ENCODE measurements at regions not wholly inside any gene's neighbourhood (a gene's known extent, or its start where the extent isn't known, plus 50 kb on each side); places are given as distances from the start of the nearest gene placed in this dataset.

DNA sequence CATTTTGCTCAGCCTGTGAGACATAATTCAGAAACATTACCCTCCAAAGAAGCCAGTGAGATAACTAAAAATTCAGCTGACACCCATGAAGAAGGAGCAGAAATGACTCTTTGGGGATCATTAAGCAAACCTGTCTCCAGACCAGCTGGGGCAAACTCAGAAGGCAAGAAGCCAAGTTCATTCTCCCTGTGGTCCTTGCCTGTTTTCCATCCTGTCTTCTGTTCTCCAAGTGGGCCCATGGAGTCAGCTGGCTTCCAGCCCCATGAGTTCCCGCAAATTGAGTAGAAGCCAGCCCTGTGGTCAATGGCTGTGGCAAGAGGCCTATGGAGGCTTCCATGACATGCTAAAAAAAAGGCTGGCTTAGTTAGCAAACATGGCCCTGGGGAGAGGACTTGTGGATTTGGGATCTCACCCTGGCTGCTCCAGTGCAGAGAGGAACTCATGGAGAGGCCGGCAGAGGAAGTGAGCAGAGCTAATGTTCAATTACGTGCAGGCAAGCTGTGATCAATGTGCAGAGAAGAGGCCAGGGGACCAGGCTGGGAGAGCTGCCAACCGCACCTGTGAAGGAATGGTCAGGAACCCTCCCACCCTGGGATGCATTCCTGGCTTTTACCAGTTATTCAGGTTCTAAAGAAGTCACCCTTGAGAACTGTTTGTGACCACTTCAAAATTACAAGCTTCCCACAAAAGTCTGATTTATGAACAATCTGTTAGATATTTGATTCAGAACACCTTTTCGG is 229.1 kb downstream of the TSHZ3 start:
- no peak overlapping the region for H3K18ac ChIP-seq (ENCODE audit: extremely low read depth, low read length)
- CTCF ChIA-PET (ENCODE audit: partially characterized antibody): interaction anchor here (0.9 to 2.0 kb wide), 3 partner anchors 10 to 66 kb away, joined by 3 to 6 read pairs (median 5); no protein-coding TSS in a partner anchor
- H4K8ac ChIP-seq (ENCODE audit: extremely low read depth, insufficient read depth, low read length): no peak overlapping the region
- H3K4ac ChIP-seq (replicated peaks; ENCODE audit: insufficient read length, low read depth, low read length): no peak overlapping the region
- no peaks in the 10 kb centered on the region for H3K27me3 ChIP-seq (replicated peaks in 1 of 4; ENCODE audit: control insufficient read depth in 3 of 4, extremely low read depth in 1 of 4, insufficient read depth in 3 of 4, low read length in 3 of 4)
- FAIRE-seq: no peak
- WGBS, 2 experiments (ENCODE audit: extremely low coverage in 1 of 2, insufficient coverage in 1 of 2, insufficient read length in 1 of 2, insufficient replicate concordance in 2 of 2, low coverage in 1 of 2, low lambda C conversion rate in 2 of 2, missing lambda C conversion rate in 1 of 2): 89% methylated on average over 5 of the region's 5 CpGs; no CpG with 5 or more reads in 1 of the 2 experiments
- no peak overlapping the region for H2BK120ac ChIP-seq (replicated peaks; ENCODE audit: low read depth, low read length)
- no peak overlapping the region for H3K23ac ChIP-seq (ENCODE audit: insufficient read length)
- no peaks in the 10 kb centered on the region for H3K23me2 ChIP-seq (ENCODE audit: low read depth, low read length)
- H3K9ac ChIP-seq (replicated peaks in 1 of 4; ENCODE audit: extremely low read depth in 1 of 4, low read depth in 3 of 4, low read length in 3 of 4): no peak overlapping the region
- H4K5ac ChIP-seq (ENCODE audit: insufficient read length, low read depth, low read length): no peak overlapping the region
- no peak overlapping the region for H3K14ac ChIP-seq (ENCODE audit: insufficient read length)
- H4K20me1 ChIP-seq (replicated peaks in 1 of 2; ENCODE audit: control insufficient read depth in 1 of 2, insufficient read depth in 2 of 2, low read length in 2 of 2): no peaks in the 10 kb centered on the region
- DNase-seq (ENCODE audit: low read depth in 1 of 2, low spot score in 2 of 2): no peak
- H3K4me2 ChIP-seq (ENCODE audit: insufficient read depth in 1 of 2, low read depth in 2 of 2, low read length in 2 of 2): no peak overlapping the region
- H3K79me1 ChIP-seq (ENCODE audit: low read depth, low read length): no peaks in the 10 kb centered on the region
- no peak overlapping the region for H3K4me3 ChIP-seq (ENCODE audit: extremely low read depth in 1 of 4, insufficient read depth in 2 of 4, low read depth in 3 of 4, low read length in 4 of 4)
- no peaks in the 10 kb centered on the region for H3K4me1 ChIP-seq (replicated peaks in 1 of 4; ENCODE audit: control insufficient read depth in 3 of 4, insufficient read depth in 4 of 4, low read length in 3 of 4)
- no peak overlapping the region for H2BK15ac ChIP-seq (ENCODE audit: low read length)
- no peak overlapping the region for H2BK20ac ChIP-seq (ENCODE audit: low read length)
- no peaks in the 10 kb centered on the region for H3K9me3 ChIP-seq (ENCODE audit: insufficient read depth in 2 of 2, low read depth in 1 of 2, low read length in 1 of 2)
- no peaks in the 10 kb centered on the region for H3K79me2 ChIP-seq (ENCODE audit: control insufficient read depth in 1 of 2, insufficient read depth in 2 of 2, low read length in 2 of 2)
- H4K91ac ChIP-seq (replicated peaks; ENCODE audit: insufficient read length, low read length): no peak overlapping the region
- H2AFZ ChIP-seq (ENCODE audit: low read length): no peak overlapping the region
- no peak overlapping the region for H3K27ac ChIP-seq (ENCODE audit: low read depth, low read length)
- H3K36me3 ChIP-seq (ENCODE audit: control insufficient read depth in 2 of 4, insufficient read depth in 4 of 4, low read length in 3 of 4): no peaks in the 10 kb centered on the region
- H2BK12ac ChIP-seq (ENCODE audit: low read depth, low read length): no peak overlapping the region
- no peak overlapping the region for H2AK5ac ChIP-seq (ENCODE audit: low read depth, low read length)
- H3K56ac ChIP-seq (replicated peaks; ENCODE audit: insufficient read length, low read depth, low read length): no peak overlapping the region
- POLR2A ChIA-PET (ENCODE audit: partially characterized antibody): no interaction called here
- H2BK5ac ChIP-seq (ENCODE audit: low read depth, low read length): no peak overlapping the region
- no peak for TF ChIP-seq EP300 (IDR thresholded peaks at IDR 0.05; ENCODE audit: borderline replicate concordance in 1 of 2, low read depth in 2 of 2, low read length in 2 of 2)
- TF ChIP-seq TEAD4 (IDR thresholded peaks at IDR 0.05; ENCODE audit: low read depth, low read length): no peak
- TF ChIP-seq, protein P1, sequence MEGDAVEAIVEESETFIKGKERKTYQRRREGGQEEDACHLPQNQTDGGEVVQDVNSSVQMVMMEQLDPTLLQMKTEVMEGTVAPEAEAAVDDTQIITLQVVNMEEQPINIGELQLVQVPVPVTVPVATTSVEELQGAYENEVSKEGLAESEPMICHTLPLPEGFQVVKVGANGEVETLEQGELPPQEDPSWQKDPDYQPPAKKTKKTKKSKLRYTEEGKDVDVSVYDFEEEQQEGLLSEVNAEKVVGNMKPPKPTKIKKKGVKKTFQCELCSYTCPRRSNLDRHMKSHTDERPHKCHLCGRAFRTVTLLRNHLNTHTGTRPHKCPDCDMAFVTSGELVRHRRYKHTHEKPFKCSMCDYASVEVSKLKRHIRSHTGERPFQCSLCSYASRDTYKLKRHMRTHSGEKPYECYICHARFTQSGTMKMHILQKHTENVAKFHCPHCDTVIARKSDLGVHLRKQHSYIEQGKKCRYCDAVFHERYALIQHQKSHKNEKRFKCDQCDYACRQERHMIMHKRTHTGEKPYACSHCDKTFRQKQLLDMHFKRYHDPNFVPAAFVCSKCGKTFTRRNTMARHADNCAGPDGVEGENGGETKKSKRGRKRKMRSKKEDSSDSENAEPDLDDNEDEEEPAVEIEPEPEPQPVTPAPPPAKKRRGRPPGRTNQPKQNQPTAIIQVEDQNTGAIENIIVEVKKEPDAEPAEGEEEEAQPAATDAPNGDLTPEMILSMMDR (IDR thresholded peaks at IDR 0.05; ENCODE audit: control extremely low read depth in 1 of 3, insufficient read depth in 1 of 3, low read depth in 1 of 3, low read length in 3 of 3): no peak
- no peak for TF ChIP-seq RBBP5 (IDR thresholded peaks at IDR 0.05; ENCODE audit: borderline replicate concordance, low read depth, low read length)
- no peak for TF ChIP-seq ZNF274 (IDR thresholded peaks at IDR 0.05; ENCODE audit: borderline replicate concordance, extremely low read depth, low read length)
- no peak for TF ChIP-seq SIX5 (IDR thresholded peaks at IDR 0.05; ENCODE audit: low read depth, low read length)
- TF ChIP-seq YY1 (IDR thresholded peaks at IDR 0.05; ENCODE audit: low read depth, low read length): no peak
- TF ChIP-seq CBX8 (IDR thresholded peaks at IDR 0.05; ENCODE audit: borderline replicate concordance, low read depth, low read length): no peak
- TF ChIP-seq NANOG (IDR thresholded peaks at IDR 0.05; ENCODE audit: insufficient read depth, low read depth, low read length, poor library complexity, severe bottlenecking): no peak
- no peak for TF ChIP-seq TAF1 (IDR thresholded peaks at IDR 0.05; ENCODE audit: low read depth, low read length)
- no peak for TF ChIP-seq CREB1 (IDR thresholded peaks at IDR 0.05)
